PC-9 (cell line): ENCODE measurements at regions not wholly inside any gene's neighbourhood (a gene's known extent, or its start where the extent isn't known, plus 50 kb on each side); places are given as distances from the start of the nearest gene placed in this dataset.

ENCODE experiments used
- BruUV-seq: library from RNA; stranded (reverse); fragments of 400-500 nt; replicated peaks from 2 replicates; lab custom pipeline; 2021; lab: Mats Ljungman, UMichigan
- CTCF ChIA-PET: fragments of 300-600 bp; sonication (Branson Sonifier 250); formaldehyde crosslinking; loops from one replicate; lab custom pipeline; 2022; ENCODE audit warnings: antibody characterized with exemption; lab: Charles Lee
- POLR2A ChIA-PET: fragments of 300-600 bp; sonication (Branson Sonifier 250); formaldehyde crosslinking; loops from one replicate; lab custom pipeline; 2022; ENCODE audit warnings: antibody characterized with exemption; ENCODE audit not compliant: unreplicated experiment; lab: Charles Lee
- DNase-seq, 2 experiments: peaks; one replicate each; pipeline versions ENCODE4 v3.0.0 to v3.0.0-alpha.2; 2015 to 2022; ENCODE audit warnings: mixed read lengths in 1 of 2
- H2AFZ ChIP-seq: fragments of 200-600 bp; sonication (generic); 2 replicates; pipeline ENCODE4 v1.8.1; 2017; ENCODE audit warnings: antibody characterized with exemption
- H3F3A ChIP-seq: fragments of 200-600 bp; sonication (generic); 2 replicates; pipeline ENCODE4 v1.8.1; 2017; ENCODE audit warnings: antibody characterized with exemption, mild to moderate bottlenecking, low read depth; ENCODE audit not compliant: insufficient read depth
- H3K27ac ChIP-seq: fragments of 200-600 bp; sonication (generic); 2 replicates; pipeline ENCODE4 v1.6.1; 2016; ENCODE audit warnings: mixed run types
- H3K27me3 ChIP-seq: fragments of 200-600 bp; sonication (generic); 2 replicates; pipeline ENCODE4 v1.6.1; 2016; ENCODE audit warnings: low read depth, mixed run types; ENCODE audit not compliant: insufficient read depth
- H3K36me3 ChIP-seq: fragments of 200-600 bp; sonication (generic); 2 replicates; pipeline ENCODE4 v1.6.1; 2016; ENCODE audit warnings: low read depth, mixed run types
- H3K4me1 ChIP-seq: fragments of 200-600 bp; sonication (generic); replicated peaks from 2 replicates; pipeline ENCODE4 v1.6.1; 2016; ENCODE audit warnings: mixed run types; ENCODE audit not compliant: insufficient read depth
- H3K4me2 ChIP-seq: fragments of 200-600 bp; sonication (generic); 2 replicates; pipeline ENCODE4 v1.6.1; 2017; ENCODE audit warnings: mixed run types
- H3K4me3 ChIP-seq: fragments of 200-600 bp; sonication (generic); 2 replicates; pipeline ENCODE4 v1.6.1; 2016; ENCODE audit warnings: mixed run types
- H3K79me2 ChIP-seq: fragments of 200-600 bp; sonication (generic); 2 replicates; pipeline ENCODE4 v1.6.1; 2017; ENCODE audit warnings: low read depth, mixed run types
- H3K9me2 ChIP-seq: fragments of 200-600 bp; sonication (generic); 2 replicates; pipeline ENCODE4 v1.8.1; 2017; ENCODE audit warnings: mild to moderate bottlenecking; ENCODE audit not compliant: insufficient read depth
- H3K9me3 ChIP-seq: fragments of 200-600 bp; sonication (generic); 2 replicates; pipeline ENCODE4 v1.8.1; 2016; ENCODE audit warnings: low read depth; ENCODE audit not compliant: insufficient read depth
- H4K20me1 ChIP-seq: fragments of 200-600 bp; sonication (generic); 2 replicates; pipeline ENCODE4 v1.8.1; 2017; ENCODE audit not compliant: insufficient read depth
- EZH2 ChIP-seq: fragments of 200-600 bp; sonication (generic); IDR thresholded peaks from 2 replicates; pipeline ENCODE4 v1.8.0; 2017; ENCODE audit warnings: antibody characterized with exemption, low read depth
- intact Hi-C: fragments of 100-400 bp; cut with micrococcal nuclease; formaldehyde crosslinking; loops from one replicate; pipeline ENCODE4 v1.10.0; 2022; ENCODE audit not compliant: unreplicated experiment
- TF ChIP-seq, protein P1 (sequence below): fragments of 200-600 bp; sonication (generic); conservative IDR thresholded peaks from 2 replicates; pipeline ENCODE4 v1.6.1; 2017; ENCODE audit warnings: mixed run types, antibody characterized with exemption, mild to moderate bottlenecking, moderate library complexity

DNA sequence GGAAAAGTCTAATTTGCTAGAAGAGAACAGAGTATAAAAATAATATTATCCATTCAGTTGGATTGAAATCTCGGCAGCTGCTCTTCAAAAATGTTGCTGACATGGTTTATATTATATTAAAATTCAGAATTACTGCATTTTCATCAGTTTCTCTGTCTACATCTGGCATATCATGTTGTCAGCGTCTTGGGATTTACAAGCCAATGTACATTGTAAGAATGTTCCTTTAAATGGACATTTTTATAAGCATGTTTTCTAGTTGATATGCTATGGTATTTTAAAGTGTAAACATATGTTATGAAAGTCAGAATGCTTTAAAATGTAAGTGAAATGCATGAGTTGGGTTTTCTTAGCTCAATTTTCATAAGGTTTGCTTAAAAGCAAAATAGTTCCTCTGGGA lies 528.1 kb upstream of the CDH8 start:
- no peak overlapping the region for H3K4me2 ChIP-seq
- H3K9me3 ChIP-seq: no peaks in the 10 kb centered on the region
- H3F3A ChIP-seq: no peaks in the 10 kb centered on the region
- BruUV-seq: no TSS peak
- H3K9me2 ChIP-seq: no peaks in the 10 kb centered on the region
- no peaks in the 10 kb centered on the region for H3K4me1 ChIP-seq
- no peaks in the 10 kb centered on the region for H3K36me3 ChIP-seq
- H2AFZ ChIP-seq: no peak overlapping the region
- CTCF ChIA-PET: no interaction called here
- no peak for DNase-seq
- no peaks in the 10 kb centered on the region for H3K27me3 ChIP-seq
- H3K79me2 ChIP-seq: no peaks in the 10 kb centered on the region
- no peak for TF ChIP-seq EZH2
- no peak overlapping the region for H3K27ac ChIP-seq
- no peaks in the 10 kb centered on the region for H4K20me1 ChIP-seq
- intact Hi-C loops: no loop called here
- POLR2A ChIA-PET: no interaction called here
- no peak overlapping the region for H3K4me3 ChIP-seq

DNA sequence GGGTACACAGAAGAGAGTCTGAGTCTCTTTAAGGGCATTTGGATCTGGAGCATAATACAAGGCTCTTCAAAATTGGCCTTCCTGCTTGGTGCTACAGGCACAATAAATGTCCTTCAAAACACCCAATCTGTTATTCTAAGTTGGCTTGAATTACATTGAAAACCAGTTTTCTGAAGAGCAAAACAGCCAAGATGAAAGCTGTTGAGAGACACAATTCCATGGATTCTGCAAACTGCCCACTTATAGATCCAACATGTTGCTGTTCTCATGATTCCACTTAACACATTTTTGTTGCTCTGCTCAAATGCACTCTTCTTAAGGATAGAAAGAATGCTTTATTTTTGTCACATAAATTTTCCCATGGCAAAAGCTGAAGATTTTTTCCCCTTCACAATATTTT lies 525.9 kb upstream of the CDH8 start:
- CTCF ChIA-PET: no interaction called here
- Histone ChIP-seq H4K20me1 (no peaks in the 10 kb centered on the region), H2AFZ (no peak overlapping the region), H3K4me3 (no peak overlapping the region), H3K27ac (no peak overlapping the region), H3K27me3 (no peaks in the 10 kb centered on the region), H3K4me2 (no peak overlapping the region), H3K9me3 (no peaks in the 10 kb centered on the region), H3K36me3 (no peaks in the 10 kb centered on the region), H3F3A (no peaks in the 10 kb centered on the region), H3K79me2 (no peaks in the 10 kb centered on the region), H3K9me2 (no peaks in the 10 kb centered on the region), H3K4me1 (no peaks in the 10 kb centered on the region)
- POLR2A ChIA-PET: no interaction called here
- TF ChIP-seq, protein P1, sequence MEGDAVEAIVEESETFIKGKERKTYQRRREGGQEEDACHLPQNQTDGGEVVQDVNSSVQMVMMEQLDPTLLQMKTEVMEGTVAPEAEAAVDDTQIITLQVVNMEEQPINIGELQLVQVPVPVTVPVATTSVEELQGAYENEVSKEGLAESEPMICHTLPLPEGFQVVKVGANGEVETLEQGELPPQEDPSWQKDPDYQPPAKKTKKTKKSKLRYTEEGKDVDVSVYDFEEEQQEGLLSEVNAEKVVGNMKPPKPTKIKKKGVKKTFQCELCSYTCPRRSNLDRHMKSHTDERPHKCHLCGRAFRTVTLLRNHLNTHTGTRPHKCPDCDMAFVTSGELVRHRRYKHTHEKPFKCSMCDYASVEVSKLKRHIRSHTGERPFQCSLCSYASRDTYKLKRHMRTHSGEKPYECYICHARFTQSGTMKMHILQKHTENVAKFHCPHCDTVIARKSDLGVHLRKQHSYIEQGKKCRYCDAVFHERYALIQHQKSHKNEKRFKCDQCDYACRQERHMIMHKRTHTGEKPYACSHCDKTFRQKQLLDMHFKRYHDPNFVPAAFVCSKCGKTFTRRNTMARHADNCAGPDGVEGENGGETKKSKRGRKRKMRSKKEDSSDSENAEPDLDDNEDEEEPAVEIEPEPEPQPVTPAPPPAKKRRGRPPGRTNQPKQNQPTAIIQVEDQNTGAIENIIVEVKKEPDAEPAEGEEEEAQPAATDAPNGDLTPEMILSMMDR: no peak
- no peak for TF ChIP-seq EZH2
- intact Hi-C loops: no loop called here
- BruUV-seq: no TSS peak
- DNase-seq: no peak

DNA sequence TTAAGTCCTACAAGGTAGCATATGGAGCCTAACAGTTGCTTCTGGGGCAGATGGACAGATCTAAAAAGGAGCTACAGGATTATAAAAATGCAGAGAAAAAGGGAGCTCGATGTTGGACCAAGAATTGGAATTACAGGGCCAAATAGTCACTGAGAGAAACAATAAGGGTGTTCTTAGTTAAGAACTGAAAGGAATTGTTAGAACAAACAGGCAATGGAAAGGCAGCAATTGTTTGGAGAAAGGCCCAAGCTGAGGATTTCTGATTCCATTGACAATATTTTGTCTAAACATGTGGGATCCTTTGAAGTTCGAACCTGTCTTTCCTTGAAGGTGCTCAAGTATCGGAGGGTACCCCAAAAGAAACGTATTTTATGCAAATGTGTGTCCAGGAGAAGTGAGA lies 513.6 kb upstream of the CDH8 start:
- Histone ChIP-seq H3K4me1 (no peaks in the 10 kb centered on the region), H3K4me3 (no peak overlapping the region), H2AFZ (no peak overlapping the region), H3K9me3 (no peaks in the 10 kb centered on the region), H3K79me2 (no peaks in the 10 kb centered on the region), H3K9me2 (no peaks in the 10 kb centered on the region), H3K36me3 (no peaks in the 10 kb centered on the region), H3K4me2 (no peak overlapping the region), H3K27ac (no peak overlapping the region), H3K27me3 (no peaks in the 10 kb centered on the region), H3F3A (no peaks in the 10 kb centered on the region), H4K20me1 (no peaks in the 10 kb centered on the region; the same call in 1 of the 2 replicates)
- POLR2A ChIA-PET: no interaction called here
- CTCF ChIA-PET: no interaction called here
- DNase-seq: no peak
- TF ChIP-seq, protein P1: no peak
- TF ChIP-seq EZH2: no peak
- BruUV-seq: no TSS peak
- intact Hi-C loops: no loop called here

GRCh38 chr16:62548095-62548494 lies 511.9 kb upstream of the CDH8 start:
- Histone ChIP-seq H3K79me2 (no peaks in the 10 kb centered on the region), H3K27ac (no peak overlapping the region), H3K9me3 (no peaks in the 10 kb centered on the region), H3F3A (no peaks in the 10 kb centered on the region), H3K4me1 (no peaks in the 10 kb centered on the region), H3K4me2 (no peak overlapping the region), H3K4me3 (no peak overlapping the region), H3K9me2 (no peaks in the 10 kb centered on the region), H2AFZ (no peak overlapping the region), H3K36me3 (no peaks in the 10 kb centered on the region), H4K20me1 (no peaks in the 10 kb centered on the region; the same call in 1 of the 2 replicates), H3K27me3 (no peaks in the 10 kb centered on the region)
- BruUV-seq: no TSS peak
- no peak for DNase-seq
- intact Hi-C loops: no loop called here
- no peak for TF ChIP-seq EZH2
- TF ChIP-seq, protein P1: no peak
- ChIA-PET CTCF (no interaction called here), POLR2A (no interaction called here)
